Ovary (tissue), 7 donors: ENCODE measurements at regions not wholly inside any gene's neighbourhood (a gene's known extent, or its start where the extent isn't known, plus 50 kb on each side); places are given as distances from the start of the nearest gene placed in this dataset.

ENCODE experiments used
- DNase-seq, 5 donors: peaks; one replicate each; pipeline ENCODE4 v3.0.0-alpha.2; 2019 to 2020
- H3K27ac ChIP-seq, 2 donors: fragments of 200-600 bp; one replicate each; pipeline versions ENCODE4 v1.5.1 to v1.8.0; 2019 to 2022
- H3K27me3 ChIP-seq: fragments of 200-600 bp; one replicate; pipeline ENCODE4 v1.8.0; 2022
- H3K36me3 ChIP-seq: fragments of 200-600 bp; sonication (generic); one replicate; pipeline ENCODE4 v1.5.1; 2019
- H3K4me1 ChIP-seq: one replicate; pipeline ENCODE4 v1.8.1; 2013; ENCODE audit warnings: mild to moderate bottlenecking, moderate library complexity; ENCODE audit not compliant: insufficient read depth
- H3K4me3 ChIP-seq: fragments of 200-600 bp; sonication (generic); one replicate; pipeline ENCODE4 v1.5.1; 2017
- H3K9me3 ChIP-seq, 2 donors: fragments of 200-600 bp in 1 of 2; sonication (generic) in 1 of 2; one replicate each; pipeline versions ENCODE4 v1.5.1 to v1.8.1; 2013 to 2019; ENCODE audit warnings: mild to moderate bottlenecking in 1 of 2, moderate library complexity in 1 of 2
- CTCF ChIP-seq, 3 donors: fragments of 450-650 bp in 2 of 3; fragments of 200-600 bp in 1 of 3; IDR thresholded peaks; one replicate each; pipeline versions ENCODE4 v1.5.1 to v1.8.0; 2016 to 2022; ENCODE audit warnings: antibody characterized with exemption in 3 of 3, mild to moderate bottlenecking in 1 of 3
- EP300 ChIP-seq: sonication (generic); formaldehyde crosslinking; IDR thresholded peaks from one replicate; pipeline ENCODE4 v1.6.1; 2017; ENCODE audit warnings: antibody characterized with exemption
- POLR2A ChIP-seq: fragments of 450-650 bp; IDR thresholded peaks from one replicate; pipeline ENCODE4 v1.6.1; 2017; ENCODE audit warnings: antibody characterized with exemption, mild to moderate bottlenecking, moderate library complexity
- WGBS, 3 donors: extraction: QIAGEN DNeasy Blood & Tissue Kit in 1 of 3; methylation state at CpG; one replicate each; pipeline versions ENCODE4 v1.1.5 to v1.1.7; 2013 to 2017; 5-methylcytosine and 5-hydroxymethylcytosine counted together
- intact Hi-C, 4 donors: fragments of 100-400 bp; cut with DNase I; formaldehyde crosslinking; loops; one replicate each; pipeline versions ENCODE4 v1.11.0 to v1.15.1; 2022 to 2023
- donor health status: DM: no; HTN: no; CAD: no; lungs with moderate emphysema.
- donor health status: DM: no; HTN: no; CAD: no.
- donor health status: Bipolar disorder and iron deficiency.
- donor health status: DM: no; HTN: no; CAD: no.
- donor health status: DM: yes; HTN: yes; CAD: no.

DNA sequence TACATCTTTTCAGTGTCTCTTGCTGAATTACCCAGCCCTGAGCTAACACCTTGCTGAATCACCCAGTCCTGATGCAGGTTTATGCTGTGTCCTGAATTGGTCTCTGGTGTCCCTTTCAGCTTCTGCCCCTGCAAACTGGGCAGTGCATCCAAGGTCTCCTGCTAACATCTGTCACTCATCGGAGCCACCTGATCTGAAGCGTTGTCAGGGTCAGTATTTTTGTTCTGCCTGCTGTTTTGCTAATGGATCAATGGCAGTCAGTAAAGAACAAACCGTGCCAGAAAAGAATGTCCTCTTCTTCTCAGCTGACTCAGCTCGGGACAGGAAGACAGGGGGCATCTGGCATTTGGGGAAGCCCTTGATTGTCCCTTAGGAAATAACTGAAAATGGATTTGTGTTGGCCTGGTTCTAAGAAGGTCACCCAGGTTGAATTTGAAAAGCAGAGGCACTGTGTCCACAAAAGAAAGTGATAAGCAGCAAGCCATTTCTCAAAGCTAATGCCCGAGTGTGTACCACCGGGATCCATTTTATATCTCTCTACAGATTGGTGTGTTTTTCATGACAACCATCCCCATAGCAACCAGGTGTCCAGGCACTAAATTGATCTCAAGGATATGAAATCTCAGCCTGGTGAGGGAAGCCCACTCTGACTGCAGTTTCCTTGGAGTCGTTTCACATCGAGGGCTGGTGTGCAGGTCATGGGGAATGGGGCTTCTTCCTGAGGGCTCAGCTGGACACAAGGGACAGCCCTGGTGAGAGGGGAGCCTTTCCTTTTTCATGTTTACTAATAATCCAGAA, 109.7 kb upstream of the IRF2BP2 start:
- 84 to 87% (median 87%) methylated on average over 8 of the region's 8 CpGs for WGBS, 3 donors

GRCh38 chr1:234718496-234719453, 108.8 kb upstream of the IRF2BP2 start:
- Histone ChIP-seq H3K36me3 (no peaks in the 10 kb centered on the region), H3K27ac (peak overlapping the region in 1 of 2 donors; percentile 27), H3K4me3 (no peak overlapping the region), H3K27me3 (no peaks in the 10 kb centered on the region), H3K9me3 (no peaks in the 10 kb centered on the region), H3K4me1 (peaks cover 33% of the 10 kb centered on the region)
- DNase-seq, result no peak
- intact Hi-C loops, result loop anchor here in 1 of 4 donors (2.0 kb wide), 1 partner anchor 364 kb away; no protein-coding TSS in a partner anchor
- TF ChIP-seq CTCF (IDR thresholded peaks at IDR 0.05) (no peak), EP300 (no peak), POLR2A (no peak)
- 65 to 71% (median 70%) methylated on average over 10 of the region's 10 CpGs for WGBS, 3 donors

More for the DNA sequence above, 109.7 kb upstream of the IRF2BP2 start:
- Histone ChIP-seq H3K27me3 (no peaks in the 10 kb centered on the region), H3K27ac (peak overlapping the region in 1 of 2 donors; percentile 99), H3K4me3 (no peak overlapping the region), H3K4me1 (peaks cover 33% of the 10 kb centered on the region), H3K9me3 (no peaks in the 10 kb centered on the region), H3K36me3 (no peaks in the 10 kb centered on the region)
- intact Hi-C loops, result loop anchor here (2.0 to 10.0 kb wide), 11 partner anchors 105 to 365 kb away; partner anchors contain the start of gene IRF2BP2 (in 1 of the 4)
- DNase-seq, result no peak
- TF ChIP-seq CTCF (IDR thresholded peaks at IDR 0.05), result no peak
- no peak for TF ChIP-seq POLR2A
- TF ChIP-seq EP300, result no peak

GRCh38 chr1:234716908-234717375, 107.0 kb upstream of the IRF2BP2 start:
- no peak for DNase-seq
- no peaks in the 10 kb centered on the region for H3K9me3 ChIP-seq
- WGBS, 3 donors, result 51 to 67% (median 53%) methylated on average over 15 of the region's 15 CpGs
- peak overlapping the region in 1 of 2 donors; percentile 70 for H3K27ac ChIP-seq
- peaks cover 22% of the 10 kb centered on the region for H3K4me1 ChIP-seq
- no peaks in the 10 kb centered on the region for H3K36me3 ChIP-seq
- no peak overlapping the region for H3K4me3 ChIP-seq
- intact Hi-C loops, result no loop called here
- TF ChIP-seq POLR2A, result no peak
- TF ChIP-seq EP300, result no peak
- TF ChIP-seq CTCF (IDR thresholded peaks at IDR 0.05), result no peak
- H3K27me3 ChIP-seq, result no peaks in the 10 kb centered on the region

- intact Hi-C loops, result no loop called here
- no peaks in the 10 kb centered on the region for H3K9me3 ChIP-seq
- no peaks in the 10 kb centered on the region for H3K27me3 ChIP-seq
- H3K36me3 ChIP-seq, result no peaks in the 10 kb centered on the region
- DNase-seq, result no peak
- H3K27ac ChIP-seq, result peak overlapping the region in 1 of 2 donors; percentile 4
- H3K4me3 ChIP-seq, result no peak overlapping the region
- TF ChIP-seq CTCF (IDR thresholded peaks at IDR 0.05) (no peak), EP300 (no peak), POLR2A (no peak)
- 61 to 71% (median 69%) methylated on average over 10 of the region's 10 CpGs for WGBS, 3 donors
- H3K4me1 ChIP-seq, result peaks cover 13% of the 10 kb centered on the region
Observed at GRCh38 chr1:234715252-234716014, 105.5 kb upstream of the IRF2BP2 start.
